ENCODE measurements at regions not wholly inside any gene's neighbourhood (a gene's known extent, or its start where the extent isn't known, plus 50 kb on each side); places are given as distances from the start of the nearest gene placed in this dataset.
A peak's percentile ranks its signal among the peaks of the same experiment; 100 is the strongest.
"Not testable (repeated sequence)": the region's sequence is repeated elsewhere in the genome, so short reads cannot be mapped to it uniquely, and the experiment has no call there.

DNA sequence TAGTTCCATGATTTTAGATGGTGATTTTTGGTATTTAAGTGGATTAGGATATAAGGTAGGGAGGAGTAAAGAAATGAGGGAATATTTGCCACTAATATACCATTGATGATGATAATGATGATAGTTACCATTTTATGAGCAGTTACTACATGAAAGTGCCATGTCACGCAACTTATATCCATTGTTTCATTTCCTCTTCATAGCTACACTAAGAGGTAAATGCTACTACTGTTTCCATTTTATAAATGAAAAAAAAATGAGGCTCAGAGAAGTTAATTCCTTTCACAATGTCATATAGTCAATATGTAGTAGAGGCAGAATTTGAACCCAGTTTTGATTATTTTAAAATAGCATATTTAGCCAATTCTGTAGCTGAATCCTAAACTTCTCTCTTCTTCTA lies 112.2 kb upstream of the ADRA1B start:
- ATAC-seq (ENCODE audit: insufficient read depth, low read depth) (no peak), DNase-seq (no peak)
- H3K27ac ChIP-seq (ENCODE audit: low read length) = no peak overlapping the region
- no peaks in the 10 kb centered on the region for H3K79me2 ChIP-seq (ENCODE audit: insufficient read depth, low read length)
- H3K36me3 ChIP-seq (ENCODE audit: insufficient read depth, low read length) = no peaks in the 10 kb centered on the region
- H2AFZ ChIP-seq (ENCODE audit: low read depth, low read length) = no peak overlapping the region
- no peaks in the 10 kb centered on the region for H3K27me3 ChIP-seq (ENCODE audit: insufficient read depth, low read length, poor library complexity)
- H3K9me3 ChIP-seq (ENCODE audit: insufficient read depth, low read length, severe bottlenecking) = no peaks in the 10 kb centered on the region
- H3K4me2 ChIP-seq (ENCODE audit: insufficient read depth, low read length) = no peak overlapping the region
- no peak overlapping the region for H3K4me3 ChIP-seq (ENCODE audit: low read depth in 1 of 2, low read length in 2 of 2)
- TF ChIP-seq, protein P1, sequence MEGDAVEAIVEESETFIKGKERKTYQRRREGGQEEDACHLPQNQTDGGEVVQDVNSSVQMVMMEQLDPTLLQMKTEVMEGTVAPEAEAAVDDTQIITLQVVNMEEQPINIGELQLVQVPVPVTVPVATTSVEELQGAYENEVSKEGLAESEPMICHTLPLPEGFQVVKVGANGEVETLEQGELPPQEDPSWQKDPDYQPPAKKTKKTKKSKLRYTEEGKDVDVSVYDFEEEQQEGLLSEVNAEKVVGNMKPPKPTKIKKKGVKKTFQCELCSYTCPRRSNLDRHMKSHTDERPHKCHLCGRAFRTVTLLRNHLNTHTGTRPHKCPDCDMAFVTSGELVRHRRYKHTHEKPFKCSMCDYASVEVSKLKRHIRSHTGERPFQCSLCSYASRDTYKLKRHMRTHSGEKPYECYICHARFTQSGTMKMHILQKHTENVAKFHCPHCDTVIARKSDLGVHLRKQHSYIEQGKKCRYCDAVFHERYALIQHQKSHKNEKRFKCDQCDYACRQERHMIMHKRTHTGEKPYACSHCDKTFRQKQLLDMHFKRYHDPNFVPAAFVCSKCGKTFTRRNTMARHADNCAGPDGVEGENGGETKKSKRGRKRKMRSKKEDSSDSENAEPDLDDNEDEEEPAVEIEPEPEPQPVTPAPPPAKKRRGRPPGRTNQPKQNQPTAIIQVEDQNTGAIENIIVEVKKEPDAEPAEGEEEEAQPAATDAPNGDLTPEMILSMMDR (IDR thresholded peaks at IDR 0.05; ENCODE audit: borderline replicate concordance, extremely low read depth, low read length, poor library complexity, severe bottlenecking) = no peak
- no peak for TF ChIP-seq EZH2 (IDR thresholded peaks at IDR 0.05; ENCODE audit: borderline replicate concordance, low read depth, low read length, severe bottlenecking)
- no peaks in the 10 kb centered on the region for H4K20me1 ChIP-seq (ENCODE audit: insufficient read depth, low read length)
- no peaks in the 10 kb centered on the region; the same call in 1 of the 2 replicates for H3K4me1 ChIP-seq (ENCODE audit: insufficient read depth, low read length)
- H3K9ac ChIP-seq (ENCODE audit: low read depth, low read length) = no peak overlapping the region

DNA sequence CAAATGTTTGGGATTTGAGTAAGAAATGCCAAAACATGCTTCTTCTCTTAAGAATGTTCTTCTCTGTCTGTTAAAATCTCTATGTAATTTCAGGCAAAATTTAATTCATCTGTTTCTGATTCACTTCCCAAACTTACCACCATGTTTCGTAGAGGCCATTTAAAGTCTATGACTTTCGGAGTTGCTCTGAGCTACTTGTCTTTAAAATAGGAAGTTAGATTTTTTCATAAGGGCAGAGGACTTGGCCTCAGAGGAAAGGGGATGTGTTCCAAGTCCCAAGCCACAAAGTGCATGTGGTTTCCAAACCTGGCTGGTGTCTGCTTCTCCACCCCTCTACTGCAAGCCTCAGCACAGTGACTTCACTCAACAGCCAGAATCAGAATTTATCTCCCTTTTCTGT lies 111.3 kb upstream of the ADRA1B start:
- no peak overlapping the region for H3K4me3 ChIP-seq (ENCODE audit: low read depth in 1 of 2, low read length in 2 of 2)
- ATAC-seq (ENCODE audit: insufficient read depth, low read depth) (peak; percentile 87), DNase-seq (peak; percentile 47)
- H3K9me3 ChIP-seq (ENCODE audit: insufficient read depth, low read length, severe bottlenecking) = no peaks in the 10 kb centered on the region
- H2AFZ ChIP-seq (ENCODE audit: low read depth, low read length) = no peak overlapping the region
- no peak overlapping the region for H3K27ac ChIP-seq (ENCODE audit: low read length)
- H3K36me3 ChIP-seq (ENCODE audit: insufficient read depth, low read length) = no peaks in the 10 kb centered on the region
- TF ChIP-seq EZH2 (IDR thresholded peaks at IDR 0.05; ENCODE audit: borderline replicate concordance, low read depth, low read length, severe bottlenecking) = no peak
- TF ChIP-seq, protein P1 (IDR thresholded peaks at IDR 0.05; ENCODE audit: borderline replicate concordance, extremely low read depth, low read length, poor library complexity, severe bottlenecking) = no peak
- no peaks in the 10 kb centered on the region; the same call in 1 of the 2 replicates for H3K4me1 ChIP-seq (ENCODE audit: insufficient read depth, low read length)
- H3K27me3 ChIP-seq (ENCODE audit: insufficient read depth, low read length, poor library complexity) = no peaks in the 10 kb centered on the region
- H3K9ac ChIP-seq (ENCODE audit: low read depth, low read length) = no peak overlapping the region
- H3K79me2 ChIP-seq (ENCODE audit: insufficient read depth, low read length) = no peaks in the 10 kb centered on the region
- no peak overlapping the region for H3K4me2 ChIP-seq (ENCODE audit: insufficient read depth, low read length)
- no peaks in the 10 kb centered on the region for H4K20me1 ChIP-seq (ENCODE audit: insufficient read depth, low read length)

DNA sequence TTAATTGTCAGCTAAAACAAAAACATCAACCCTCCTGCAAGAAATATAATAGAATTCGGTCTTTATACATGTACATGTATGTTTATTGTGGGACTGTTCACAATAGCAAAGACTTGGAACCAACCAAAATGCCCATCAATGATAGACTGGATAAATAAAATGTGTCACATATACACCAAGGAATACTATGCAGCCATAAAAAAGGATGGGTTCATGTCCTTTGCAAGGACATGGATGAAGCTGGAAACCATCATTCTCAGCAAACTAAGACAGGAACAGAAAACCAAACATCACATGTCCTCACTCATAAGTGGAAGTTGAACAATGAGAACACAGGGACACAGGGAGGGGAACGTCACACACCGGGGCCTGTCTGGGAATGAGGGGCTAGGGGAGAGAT lies 109.1 kb upstream of the ADRA1B start:
- not testable (repeated sequence) for H3K4me3 ChIP-seq (ENCODE audit: low read depth in 1 of 2, low read length in 2 of 2); H3K79me2 ChIP-seq (ENCODE audit: insufficient read depth, low read length); ATAC-seq (ENCODE audit: insufficient read depth, low read depth); H3K4me1 ChIP-seq (ENCODE audit: insufficient read depth, low read length); H3K9me3 ChIP-seq (ENCODE audit: insufficient read depth, low read length, severe bottlenecking); H4K20me1 ChIP-seq (ENCODE audit: insufficient read depth, low read length); H3K27me3 ChIP-seq (ENCODE audit: insufficient read depth, low read length, poor library complexity); H3K27ac ChIP-seq (ENCODE audit: low read length); H2AFZ ChIP-seq (ENCODE audit: low read depth, low read length); H3K36me3 ChIP-seq (ENCODE audit: insufficient read depth, low read length); H3K4me2 ChIP-seq (ENCODE audit: insufficient read depth, low read length); DNase-seq; H3K9ac ChIP-seq (ENCODE audit: low read depth, low read length)

DNA sequence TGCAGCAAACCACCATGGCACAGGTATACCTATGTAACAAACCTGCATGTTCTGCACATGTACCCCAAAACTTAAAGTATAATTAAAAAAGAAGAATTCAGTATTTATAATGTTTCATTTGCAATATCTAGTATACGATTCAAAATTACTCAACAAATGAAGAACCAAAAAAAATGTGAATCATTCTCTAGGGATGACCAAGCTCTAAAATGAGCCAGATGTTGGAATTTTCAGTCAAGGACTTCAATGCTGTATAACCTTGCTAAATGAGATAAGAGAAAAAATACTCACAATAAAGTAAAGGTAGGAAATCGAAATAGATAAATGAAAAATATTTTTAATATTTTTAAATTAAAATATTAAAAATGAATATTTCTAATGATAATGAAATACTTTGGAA lies 108.7 kb upstream of the ADRA1B start:
- no peak overlapping the region for H2AFZ ChIP-seq (ENCODE audit: low read depth, low read length)
- no peak overlapping the region for H3K9ac ChIP-seq (ENCODE audit: low read depth, low read length)
- DNase-seq (no peak), ATAC-seq (ENCODE audit: insufficient read depth, low read depth) (no peak)
- H3K27ac ChIP-seq (ENCODE audit: low read length) = no peak overlapping the region
- no peak for TF ChIP-seq EZH2 (IDR thresholded peaks at IDR 0.05; ENCODE audit: borderline replicate concordance, low read depth, low read length, severe bottlenecking)
- TF ChIP-seq, protein P1 (IDR thresholded peaks at IDR 0.05; ENCODE audit: borderline replicate concordance, extremely low read depth, low read length, poor library complexity, severe bottlenecking) = no peak
- H3K36me3 ChIP-seq (ENCODE audit: insufficient read depth, low read length) = no peaks in the 10 kb centered on the region
- no peaks in the 10 kb centered on the region for H3K9me3 ChIP-seq (ENCODE audit: insufficient read depth, low read length, severe bottlenecking)
- H4K20me1 ChIP-seq (ENCODE audit: insufficient read depth, low read length) = no peaks in the 10 kb centered on the region
- H3K27me3 ChIP-seq (ENCODE audit: insufficient read depth, low read length, poor library complexity) = no peaks in the 10 kb centered on the region
- H3K4me3 ChIP-seq (ENCODE audit: low read depth in 1 of 2, low read length in 2 of 2) = no peak overlapping the region
- H3K79me2 ChIP-seq (ENCODE audit: insufficient read depth, low read length) = no peaks in the 10 kb centered on the region
- no peaks in the 10 kb centered on the region; the same call in 1 of the 2 replicates for H3K4me1 ChIP-seq (ENCODE audit: insufficient read depth, low read length)
- no peak overlapping the region for H3K4me2 ChIP-seq (ENCODE audit: insufficient read depth, low read length)
